GM12891 (cell line): ENCODE measurements at regions not wholly inside any gene's neighbourhood (a gene's known extent, or its start where the extent isn't known, plus 50 kb on each side); places are given as distances from the start of the nearest gene placed in this dataset.
"Not testable (repeated sequence)": the region's sequence is repeated elsewhere in the genome, so short reads cannot be mapped to it uniquely, and the experiment has no call there.

Experiments
- POLR2A ChIP-seq: IDR thresholded peaks from 2 replicates; pipeline ENCODE4 v1.6.1; 2011; ENCODE audit warnings: low read depth, low read length, control low read depth
- POLR2AphosphoS5 ChIP-seq: IDR thresholded peaks from 2 replicates; pipeline ENCODE4 v1.6.1; 2011; ENCODE audit warnings: low read depth, low read length, control low read depth
- TAF1 ChIP-seq: IDR thresholded peaks from 2 replicates; pipeline ENCODE4 v1.6.1; 2011; ENCODE audit warnings: low read depth, low read length, control low read depth

DNA sequence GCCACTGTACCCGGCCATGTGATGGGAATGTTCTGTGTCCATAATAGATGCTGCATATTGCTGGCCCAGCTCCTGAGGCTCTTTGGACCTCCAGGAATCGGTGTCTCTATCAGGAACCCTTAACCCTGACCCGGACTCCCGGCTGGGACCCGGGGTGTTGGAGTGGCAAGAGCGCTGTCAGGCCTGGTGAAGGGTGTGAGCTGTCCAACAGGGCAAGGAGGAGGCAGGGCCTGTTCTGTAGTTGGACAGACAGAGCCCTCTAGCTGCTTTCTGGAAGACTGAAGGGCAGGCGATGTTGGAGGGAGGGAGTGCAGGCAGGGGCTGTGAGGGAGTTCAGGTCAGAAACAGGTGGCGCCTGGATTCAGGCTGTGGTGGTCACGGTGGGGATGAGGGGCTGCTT, 3082.3 kb downstream of the RPIA start:
- TF ChIP-seq TAF1, POLR2A, POLR2AphosphoS5: not testable (repeated sequence)
